NK-92 treated with Interleukin-12 subunit alpha and Interleukin-12 subunit beta, amount 100 ng/mL, for 24 hours (cell line): ENCODE measurements at regions not wholly inside any gene's neighbourhood (a gene's known extent, or its start where the extent isn't known, plus 50 kb on each side); places are given as distances from the start of the nearest gene placed in this dataset.

Source experiments
- DNase-seq: peaks from one replicate; lab custom pipeline; 2025; lab: John Stamatoyannopoulos, UW

- DNase-seq: peak; percentile 29
Observed at GRCh38 chr12:93243689-93244513, 133.8 kb upstream of the NUDT4 start.

DNA sequence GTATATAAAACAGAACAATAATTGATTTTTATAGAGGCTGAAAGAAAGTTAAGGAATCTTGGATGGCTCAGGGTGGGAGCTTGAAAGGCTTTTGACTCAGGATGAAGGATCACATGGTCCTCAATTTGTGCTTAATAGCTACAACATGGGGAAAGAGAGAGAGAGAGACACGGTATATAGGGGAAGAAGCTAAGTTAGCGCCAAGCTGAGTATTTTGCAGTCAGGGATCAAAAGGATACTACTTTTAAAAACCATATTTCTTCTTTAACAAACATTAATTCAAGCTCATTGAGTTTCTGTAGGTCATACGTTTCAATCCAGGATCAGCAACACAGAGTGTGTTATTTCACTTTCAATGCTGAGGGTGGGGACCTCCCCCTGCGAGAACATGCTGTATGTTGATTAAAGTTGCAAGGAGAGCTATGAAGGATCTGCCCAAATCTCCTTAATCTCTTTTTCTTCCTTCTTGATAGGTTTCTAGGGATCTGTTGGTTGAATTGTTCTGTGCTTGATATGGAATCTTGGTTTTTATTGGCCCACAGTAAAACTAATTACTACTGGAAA is 133.1 kb upstream of the NUDT4 start:
- no peak for DNase-seq

GRCh38 chr12:93245543-93245942 is 132.2 kb upstream of the NUDT4 start:
- DNase-seq: peak; percentile 25

DNA sequence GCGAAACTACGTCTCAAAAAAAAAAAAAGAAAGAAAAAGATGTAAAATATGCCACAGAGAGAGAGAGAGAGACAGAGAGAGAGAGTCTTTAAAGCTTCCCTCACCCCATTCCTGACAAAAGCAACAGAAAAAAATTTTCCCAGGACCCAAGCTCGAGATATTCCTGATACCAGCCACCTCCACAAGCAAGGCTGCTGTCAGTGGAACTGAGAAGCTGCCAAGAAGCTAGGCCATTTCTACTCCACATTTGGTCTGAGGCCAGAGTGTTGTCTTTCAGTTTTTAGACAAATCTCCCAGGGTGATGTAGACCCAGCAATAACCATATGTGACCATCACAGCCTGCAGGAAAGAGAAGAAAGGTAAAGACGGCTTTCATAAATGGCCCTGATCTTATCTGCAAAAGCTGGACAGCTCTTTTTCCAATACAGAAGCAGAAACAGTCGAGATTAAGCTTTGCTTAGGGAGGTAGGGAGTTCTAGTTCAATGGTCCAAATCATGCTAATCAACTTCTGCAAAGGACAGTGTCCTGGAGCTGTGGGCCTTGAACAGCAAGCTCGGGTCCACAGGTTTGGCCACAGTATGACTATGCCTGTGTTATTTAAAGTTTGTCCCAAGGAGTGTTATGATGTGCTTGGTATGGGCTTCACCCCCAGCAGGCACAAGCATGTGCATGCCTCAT is 130.3 kb upstream of the NUDT4 start:
- DNase-seq: no peak

DNA sequence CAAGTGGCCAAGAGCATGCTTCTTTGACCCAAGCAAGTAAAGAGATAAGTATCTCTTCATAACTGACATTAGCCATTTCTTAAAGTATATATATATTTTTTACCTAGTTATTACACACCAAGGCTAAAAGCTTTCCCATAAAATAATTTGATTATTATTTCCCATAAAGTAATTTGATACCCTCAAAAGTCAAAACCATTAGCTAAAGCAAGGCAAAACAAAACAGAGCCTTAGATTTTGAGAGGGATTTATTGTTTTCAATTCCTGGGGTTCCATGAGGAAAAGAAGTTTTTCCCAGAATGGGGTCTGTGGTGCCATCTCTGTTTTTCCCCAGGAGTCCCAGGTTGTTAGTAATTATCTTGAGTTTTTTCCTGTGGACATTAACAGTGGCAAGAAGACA is 125.5 kb upstream of the NUDT4 start:
- no peak for DNase-seq

GRCh38 chr12:93254911-93255310 is 122.8 kb upstream of the NUDT4 start:
- no peak for DNase-seq

DNA sequence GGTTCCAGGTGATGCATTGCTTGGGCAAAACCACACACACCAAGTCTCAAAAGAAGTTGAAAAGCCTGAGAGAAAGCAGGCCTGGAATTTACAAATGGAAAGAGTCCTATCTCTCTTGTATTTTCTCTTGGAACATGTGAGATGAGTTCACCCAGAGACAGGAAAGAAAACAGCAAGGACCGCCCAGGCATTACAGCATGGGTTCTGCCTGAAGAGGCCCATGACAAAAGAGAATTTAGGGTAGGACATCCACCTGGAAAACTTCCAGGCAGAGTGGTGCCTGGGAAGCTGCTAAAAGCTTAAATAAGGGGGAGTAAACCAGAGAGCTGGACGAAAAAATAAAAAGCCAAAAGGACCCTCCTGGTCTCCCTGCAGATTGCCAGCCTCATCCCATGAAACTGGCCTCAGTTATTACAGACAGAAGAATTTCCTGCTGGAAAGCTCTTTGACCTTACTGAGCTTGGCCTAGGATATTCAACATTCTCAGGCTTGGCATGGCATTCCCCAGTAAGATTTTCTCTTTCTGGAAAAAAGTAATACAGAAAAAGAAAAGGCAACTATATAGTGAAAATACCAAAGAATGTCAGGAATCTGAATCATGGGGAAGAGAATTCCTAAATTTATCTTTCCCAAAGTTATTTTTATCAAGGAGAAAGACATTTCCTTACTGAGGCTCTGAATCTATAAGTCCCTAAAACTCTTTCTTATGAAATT is 121.3 kb upstream of the NUDT4 start:
- no peak for DNase-seq

DNA sequence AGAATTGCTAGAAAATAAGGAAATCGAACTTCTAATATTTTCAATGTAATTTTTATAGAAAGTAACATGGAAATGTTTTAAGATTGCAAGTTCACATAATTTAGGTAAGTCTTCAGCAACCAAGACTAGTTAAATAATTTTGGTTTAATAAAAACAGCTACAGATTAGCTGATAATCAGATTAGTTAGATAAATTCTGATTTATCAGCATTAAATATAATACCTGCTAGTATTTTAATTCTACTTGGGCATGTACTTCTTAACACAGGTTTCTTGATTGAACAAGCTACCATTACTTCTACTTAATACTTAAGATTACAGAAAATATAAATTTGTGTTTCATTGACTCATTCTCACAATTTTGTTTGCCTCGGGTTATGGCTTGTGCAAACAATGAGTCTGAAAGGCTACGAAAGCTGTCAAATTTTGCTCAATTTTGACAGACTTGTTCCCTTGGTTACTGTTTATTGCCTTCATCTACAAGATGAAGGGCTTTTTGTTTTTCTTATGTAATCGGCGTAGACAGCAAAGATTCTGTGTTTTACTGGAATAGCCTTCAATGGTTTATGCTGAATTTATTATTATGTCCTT is 116.1 kb upstream of the NUDT4 start:
- DNase-seq: no peak

GRCh38 chr12:93272997-93273396 is 104.7 kb upstream of the NUDT4 start:
- DNase-seq: no peak

DNA sequence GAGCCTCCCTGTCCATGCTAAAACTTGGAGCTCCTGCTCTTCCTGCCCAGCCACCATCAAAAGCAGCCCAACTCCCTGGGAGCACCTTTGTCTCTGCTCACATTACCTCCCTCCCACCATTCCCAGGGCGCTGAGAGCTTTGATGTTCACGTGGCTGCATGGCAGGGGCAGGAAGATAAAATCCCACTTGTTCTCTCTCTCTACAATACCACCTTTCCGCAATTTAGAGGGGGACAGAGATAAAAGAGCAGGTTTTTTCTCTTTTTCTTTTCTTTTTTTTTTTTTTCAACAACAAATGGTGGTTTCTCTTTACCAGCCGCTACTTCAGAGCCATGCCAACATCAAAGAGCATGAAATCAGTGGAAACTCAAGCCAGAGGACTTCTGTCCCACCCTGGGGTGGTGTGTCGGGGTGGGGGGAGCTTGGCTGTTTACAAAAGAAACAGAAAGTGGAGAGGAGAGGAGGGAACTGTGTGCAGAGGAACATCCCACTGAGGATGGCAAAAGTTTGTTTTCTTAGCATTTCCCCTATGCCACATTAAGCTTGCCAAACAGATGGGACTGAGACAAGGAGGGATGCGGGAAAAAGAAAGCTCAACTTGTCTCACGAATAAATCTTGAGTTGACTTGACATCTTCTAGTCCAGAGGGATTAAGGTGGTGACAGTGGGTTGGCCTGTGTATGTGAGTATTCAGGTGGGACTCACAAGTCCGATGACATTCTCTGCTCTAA is 103.7 kb upstream of the NUDT4 start:
- DNase-seq: no peak

DNA sequence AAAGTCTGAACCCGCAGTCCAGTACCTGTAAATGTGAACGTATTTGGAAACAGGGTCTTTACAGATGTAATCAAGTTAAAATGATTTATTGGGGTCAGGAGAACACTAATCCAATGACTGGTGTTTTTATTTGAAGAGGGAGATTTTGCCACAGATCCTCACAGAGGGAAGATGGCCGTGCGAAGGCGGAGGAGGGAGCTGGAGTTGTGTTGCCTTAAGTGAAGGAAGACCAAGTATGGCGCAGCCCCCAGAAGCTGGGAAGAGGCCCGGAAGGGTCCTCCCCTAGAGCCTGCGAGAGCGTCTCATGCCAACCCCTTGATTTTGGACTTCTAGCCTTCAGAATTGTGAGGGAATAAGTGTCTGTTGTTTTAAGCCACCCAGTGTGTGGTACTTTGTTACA is 102.8 kb upstream of the NUDT4 start:
- no peak for DNase-seq

DNA sequence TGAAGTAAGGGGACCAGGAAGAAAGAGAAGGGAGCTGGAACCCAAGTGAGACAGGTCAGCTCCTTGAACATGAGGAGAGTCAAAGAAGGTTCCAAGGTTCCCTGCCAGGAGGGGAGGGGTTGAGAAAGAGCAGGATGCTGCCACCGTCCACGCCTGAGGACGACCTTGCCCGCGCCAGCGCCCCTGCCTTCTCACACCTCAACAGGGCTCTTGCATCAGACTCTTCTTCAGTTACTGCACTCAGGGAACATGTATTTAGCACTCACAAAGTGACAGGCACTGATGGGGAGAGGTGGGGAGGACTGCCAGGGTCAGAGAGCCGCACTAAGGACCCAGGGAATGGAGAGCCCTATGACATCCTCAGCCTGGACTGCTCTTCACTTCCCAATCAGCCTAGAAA is 102.1 kb upstream of the NUDT4 start:
- no peak for DNase-seq

DNA sequence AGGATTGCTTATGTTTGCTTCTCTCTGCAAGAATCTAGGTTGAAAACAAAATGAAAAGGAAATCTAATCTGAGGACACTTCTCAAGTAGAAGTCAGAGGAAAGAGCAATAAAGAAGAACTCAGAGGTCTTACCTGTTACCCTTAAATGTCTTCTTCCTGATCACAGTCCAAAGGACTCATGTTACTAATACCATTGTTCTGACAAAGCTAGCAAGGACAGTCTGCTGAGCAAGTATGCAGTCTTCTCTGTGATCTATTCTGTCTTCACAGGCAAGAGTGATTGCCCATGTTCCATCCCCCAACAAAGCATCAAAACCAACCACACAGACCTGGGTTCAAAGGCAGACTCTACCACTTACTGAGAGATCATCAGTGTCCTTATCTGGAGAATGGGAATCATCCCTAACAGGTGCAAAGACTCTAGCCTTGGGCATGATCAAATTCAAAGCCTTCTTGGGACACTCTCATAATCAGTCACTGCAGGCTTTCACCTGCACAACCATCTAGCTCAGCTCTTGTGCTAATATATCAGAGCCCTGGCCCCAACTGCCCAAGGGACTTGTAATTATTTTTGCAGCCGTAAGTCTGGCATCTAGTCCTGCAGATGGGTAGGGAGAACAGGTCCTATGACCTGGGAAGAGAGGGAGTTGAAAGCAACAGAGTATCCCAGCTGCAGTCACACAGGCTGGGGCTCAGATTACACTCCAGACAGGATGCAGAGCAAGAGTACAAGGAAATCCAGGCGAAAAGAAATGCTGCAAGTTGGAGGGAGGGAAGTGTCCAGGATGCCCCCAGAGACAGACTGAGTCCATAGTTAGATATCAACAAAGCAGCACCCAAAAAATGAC is 97.9 kb upstream of the NUDT4 start:
- DNase-seq: no peak

DNA sequence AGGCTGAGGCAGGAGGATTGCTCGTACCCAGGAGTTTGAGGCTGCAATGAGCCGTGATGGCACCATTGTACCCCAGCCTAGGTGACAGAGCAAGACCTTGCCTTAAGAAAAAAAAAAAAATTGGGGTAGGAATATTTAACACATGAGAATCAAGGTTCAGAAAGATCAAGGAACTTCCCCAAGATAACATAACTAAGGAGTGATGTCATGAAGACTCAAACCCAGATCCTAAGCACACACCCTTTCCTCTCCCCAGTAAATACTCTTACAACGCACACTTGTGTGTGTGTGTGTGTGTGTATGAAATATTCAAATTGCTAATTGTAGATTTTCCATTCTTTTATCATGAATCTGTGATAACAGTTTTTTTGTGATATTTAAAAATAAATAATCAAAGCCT is 90.6 kb upstream of the NUDT4 start:
- DNase-seq: no peak

GRCh38 chr12:93288626-93289025 is 89.1 kb upstream of the NUDT4 start:
- DNase-seq: no peak

DNA sequence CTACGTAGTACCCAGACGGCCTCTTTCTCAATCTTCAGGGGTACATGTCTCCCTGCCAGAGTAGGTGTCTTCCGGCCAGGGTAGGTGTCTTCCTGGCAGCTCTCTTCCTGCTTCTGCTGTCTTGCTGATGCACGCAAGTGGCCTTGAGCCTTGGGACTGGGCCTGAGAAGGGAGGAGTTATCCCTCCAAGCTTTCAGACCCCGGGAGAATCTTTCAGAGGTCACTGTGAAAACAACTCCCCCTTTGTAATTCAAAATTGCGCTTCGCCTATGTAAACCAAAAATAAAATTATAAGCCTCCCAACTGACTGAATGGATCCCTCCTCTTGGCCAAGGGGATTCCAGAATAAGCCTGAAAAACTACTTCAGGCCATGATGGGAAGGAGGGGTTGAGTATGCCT is 87.3 kb upstream of the NUDT4 start:
- DNase-seq: no peak

DNA sequence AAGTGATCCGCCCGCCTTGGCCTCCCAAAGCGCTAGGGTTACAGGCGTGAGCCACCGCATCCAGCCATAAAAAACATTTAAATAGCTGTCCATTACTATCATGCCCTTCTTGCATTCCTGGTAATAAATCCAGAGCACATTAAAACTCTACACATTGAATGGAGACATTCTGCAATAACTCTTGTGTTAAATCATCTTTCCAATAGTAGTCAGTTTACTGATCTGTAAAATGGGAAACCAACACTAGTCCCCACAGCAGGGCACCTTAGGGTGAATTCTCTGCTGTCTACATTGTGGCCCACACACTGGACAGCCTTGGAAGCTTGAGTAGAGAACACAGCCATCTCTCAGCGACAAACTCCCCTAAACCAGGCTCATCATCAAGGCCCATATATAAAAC is 85.5 kb upstream of the NUDT4 start:
- DNase-seq: no peak

GRCh38 chr12:93292731-93293566 is 84.8 kb upstream of the NUDT4 start:
- DNase-seq: no peak

DNA sequence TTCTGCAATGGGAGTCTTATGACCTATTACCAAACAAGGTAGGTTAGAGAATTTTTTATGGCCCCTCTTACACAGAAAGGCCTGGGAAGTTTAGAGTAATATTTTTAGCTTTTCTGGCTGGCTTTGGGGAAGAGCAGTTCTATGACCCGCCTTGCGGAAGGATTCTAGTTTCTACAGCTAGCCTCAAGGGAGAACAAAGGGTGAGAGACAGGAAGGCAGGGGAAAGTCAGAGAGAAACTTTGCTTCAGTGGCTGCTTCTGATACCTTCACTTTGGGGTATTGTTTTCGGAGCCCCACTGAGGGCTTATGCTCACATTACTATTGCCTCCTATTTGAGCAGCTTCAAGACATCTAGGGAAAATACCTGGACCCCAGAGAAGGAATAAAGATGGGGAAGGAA is 80.7 kb upstream of the NUDT4 start:
- DNase-seq: no peak

DNA sequence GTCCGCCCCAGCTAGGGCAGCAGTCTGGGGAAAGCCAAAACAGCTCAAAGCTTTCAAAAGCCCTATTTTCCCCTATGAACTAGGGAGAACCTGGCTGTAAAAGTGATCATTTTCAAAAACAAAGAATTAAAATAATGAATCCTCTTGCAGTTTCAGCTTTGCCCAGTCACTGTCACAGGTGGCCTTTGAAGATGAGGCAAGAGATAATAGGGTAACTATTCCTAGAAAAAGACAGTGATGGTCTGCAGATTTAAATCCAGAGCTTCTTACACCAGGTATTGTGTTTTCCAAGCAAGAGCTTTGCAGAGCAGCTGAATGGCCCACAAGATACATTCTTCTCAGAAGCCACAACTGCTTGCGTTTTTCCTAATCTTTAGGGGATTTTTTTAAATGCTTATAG is 80.2 kb upstream of the NUDT4 start:
- no peak for DNase-seq
